HG03575 (cell line): ENCODE measurements at regions not wholly inside any gene's neighbourhood (a gene's known extent, or its start where the extent isn't known, plus 50 kb on each side); places are given as distances from the start of the nearest gene placed in this dataset.

Experiments used
- ATAC-seq: cut with Tn5 transposase; IDR thresholded peaks from one replicate; pipeline ENCODE4 v1.9.1; 2021; ENCODE audit not compliant: unreplicated experiment, insufficient number of reproducible peaks, low FRiP score; ENCODE audit errors: extremely low read depth

DNA sequence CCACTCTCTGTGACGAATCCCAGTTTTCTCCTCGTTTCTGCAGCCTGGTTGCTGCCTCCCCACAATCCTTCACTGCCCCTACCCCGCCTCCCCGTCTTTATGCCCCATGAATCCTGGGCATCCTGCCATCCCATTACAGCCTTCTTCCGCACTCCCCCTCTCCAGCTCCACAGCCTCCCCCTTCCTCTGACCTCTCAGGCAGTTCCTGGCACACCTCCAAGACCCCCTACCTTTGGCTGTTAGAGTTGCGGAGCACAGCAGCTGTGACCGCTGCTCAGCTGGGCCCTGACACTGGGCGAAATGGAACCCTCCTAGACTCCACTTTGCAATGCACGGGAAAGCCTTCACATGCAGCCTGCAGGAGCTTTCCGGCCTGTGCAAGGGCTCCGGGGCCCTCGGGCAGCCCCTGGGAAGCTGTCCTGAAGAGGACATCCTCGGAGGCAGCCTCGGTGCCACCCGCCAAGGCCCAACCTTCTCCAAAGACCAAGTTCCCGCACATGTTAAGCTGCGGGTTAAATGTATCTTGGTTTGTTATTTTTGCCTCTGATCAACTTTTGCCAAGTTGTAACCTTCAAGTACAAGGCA, 400.7 kb upstream of the MKI67 start:
- no peak for ATAC-seq

DNA sequence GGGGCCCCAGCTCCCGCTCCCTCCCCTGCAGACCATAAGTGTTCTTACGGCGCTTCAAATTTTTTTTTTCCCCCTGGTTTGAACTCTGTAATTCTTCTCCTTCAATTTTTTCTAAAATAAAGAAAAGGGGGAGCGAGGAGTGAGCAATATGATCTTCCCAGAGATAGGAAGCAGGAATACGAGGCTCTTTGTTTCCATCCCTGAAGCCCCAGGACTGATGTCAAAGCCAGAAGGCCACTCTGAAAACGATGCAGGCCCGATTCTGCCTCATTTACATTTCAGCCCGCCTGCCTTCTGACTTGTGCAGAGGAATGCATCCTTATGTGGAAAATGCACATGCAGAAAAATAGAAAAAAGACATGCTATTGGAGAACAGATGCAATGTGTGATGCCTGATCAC, 401.5 kb upstream of the MKI67 start:
- no peak for ATAC-seq

DNA sequence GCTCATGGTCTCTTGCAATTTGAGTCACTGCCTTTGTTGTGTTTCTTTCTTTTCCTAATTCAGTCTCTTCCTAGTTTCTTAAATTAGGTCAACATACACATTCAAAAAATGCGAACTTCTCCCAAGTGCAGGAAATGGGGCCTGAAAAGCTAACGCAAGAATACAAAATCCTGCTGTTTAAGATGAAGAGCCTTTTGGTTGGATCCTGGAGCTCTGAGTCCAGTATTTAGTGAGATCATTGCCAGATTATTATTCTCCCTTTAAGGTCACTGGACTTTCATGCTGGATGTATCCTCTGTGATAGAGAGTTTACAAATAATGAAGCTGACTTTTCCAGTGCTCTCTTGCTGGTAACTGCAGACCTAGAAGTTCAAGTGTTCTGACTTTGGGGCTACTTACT, 401.9 kb upstream of the MKI67 start:
- no peak for ATAC-seq

DNA sequence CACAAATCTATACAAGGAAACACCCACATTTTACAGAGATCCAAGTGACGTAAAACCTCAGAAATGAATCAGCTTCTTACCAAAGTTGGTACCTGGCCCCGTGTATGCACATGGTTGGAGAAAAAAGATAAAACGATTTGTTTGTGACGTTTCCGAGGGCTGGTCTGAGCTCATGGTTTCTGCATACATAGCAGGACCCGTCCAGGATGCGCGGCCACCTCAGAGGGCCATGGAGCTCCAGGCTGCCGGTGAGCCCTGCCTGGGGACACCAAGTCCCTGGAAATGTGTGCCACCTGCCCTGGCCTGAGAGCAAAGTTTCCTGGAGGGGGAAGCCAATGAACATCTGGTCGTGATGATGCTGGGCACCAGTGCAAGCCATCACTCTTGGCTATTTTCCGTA, 402.6 kb upstream of the MKI67 start:
- ATAC-seq: no peak

DNA sequence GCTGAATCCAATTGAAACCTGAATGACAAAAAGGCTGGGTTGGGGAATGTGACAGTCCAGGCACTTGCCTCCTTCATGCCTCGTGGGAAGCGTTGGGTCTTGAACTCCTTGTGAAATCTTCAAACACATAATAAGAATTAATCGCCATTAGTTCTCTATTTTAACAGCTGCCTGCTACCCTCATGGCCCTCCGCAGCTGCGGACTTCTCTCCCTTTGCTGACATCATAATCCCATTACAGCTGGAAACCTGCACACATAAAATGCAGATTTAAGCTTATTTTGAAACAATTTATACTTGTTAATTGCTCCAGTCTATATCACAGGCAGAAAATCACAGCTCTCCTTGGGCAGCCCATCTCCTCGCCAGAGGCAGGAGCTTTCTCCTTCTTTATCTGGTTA, 403.0 kb upstream of the MKI67 start:
- no peak for ATAC-seq

DNA sequence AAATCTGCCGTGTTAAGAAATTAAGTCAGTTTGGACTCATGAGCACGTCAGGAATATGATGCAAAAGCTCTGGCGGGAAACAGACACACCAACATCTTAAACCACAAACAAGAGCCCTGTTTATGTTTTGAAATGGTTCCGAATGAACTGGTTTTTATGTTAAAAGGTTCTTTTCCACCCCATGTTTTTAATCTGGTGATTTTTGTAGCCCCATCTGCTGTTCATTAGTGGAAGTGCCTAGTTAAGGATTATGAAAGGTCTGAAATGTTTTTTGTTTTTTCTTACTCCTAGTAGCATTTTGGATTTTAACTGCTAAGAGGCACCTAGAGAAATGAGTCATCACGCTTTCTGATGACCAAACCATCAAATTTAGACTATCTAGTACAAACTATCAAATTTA, 404.1 kb upstream of the MKI67 start:
- ATAC-seq: no peak

DNA sequence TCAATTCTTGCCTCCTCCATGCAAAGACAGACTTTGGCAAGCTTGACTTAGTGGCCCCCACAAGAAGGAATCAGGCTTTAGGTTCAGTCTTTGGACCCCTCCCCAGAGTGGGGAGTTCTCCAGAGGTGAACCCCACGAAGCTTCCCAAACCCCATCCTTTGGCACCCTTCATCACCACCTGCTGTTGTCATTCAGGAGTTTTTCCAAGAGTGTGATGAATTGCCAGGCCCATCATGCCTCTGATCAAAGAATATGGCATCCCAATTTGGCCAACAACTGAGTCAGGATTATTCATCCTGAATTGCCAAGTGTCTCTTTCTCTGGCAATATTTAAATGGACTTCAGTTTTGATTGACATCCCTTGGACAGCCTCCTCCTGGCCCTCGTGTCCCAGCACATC, 404.7 kb upstream of the MKI67 start:
- ATAC-seq: no peak

DNA sequence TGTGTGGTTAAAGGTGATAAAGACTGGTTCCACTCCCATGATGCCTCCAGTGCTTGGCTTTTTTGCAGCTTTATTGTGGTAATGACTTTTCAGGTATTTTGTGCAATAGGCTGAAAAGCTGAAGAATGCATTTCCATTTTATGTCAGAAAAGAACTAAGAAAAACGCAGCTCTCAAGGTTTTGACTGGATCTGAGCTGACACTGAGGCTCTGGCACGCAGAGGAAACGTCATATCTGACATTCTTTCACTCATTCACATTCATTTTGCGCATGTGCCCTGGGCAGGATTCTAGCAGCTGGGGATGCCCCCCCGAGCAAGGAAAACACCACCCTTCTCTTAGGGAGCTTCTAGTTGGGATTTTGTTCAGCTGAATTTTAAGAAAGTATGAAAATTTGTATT, 408.5 kb upstream of the MKI67 start:
- no peak for ATAC-seq

DNA sequence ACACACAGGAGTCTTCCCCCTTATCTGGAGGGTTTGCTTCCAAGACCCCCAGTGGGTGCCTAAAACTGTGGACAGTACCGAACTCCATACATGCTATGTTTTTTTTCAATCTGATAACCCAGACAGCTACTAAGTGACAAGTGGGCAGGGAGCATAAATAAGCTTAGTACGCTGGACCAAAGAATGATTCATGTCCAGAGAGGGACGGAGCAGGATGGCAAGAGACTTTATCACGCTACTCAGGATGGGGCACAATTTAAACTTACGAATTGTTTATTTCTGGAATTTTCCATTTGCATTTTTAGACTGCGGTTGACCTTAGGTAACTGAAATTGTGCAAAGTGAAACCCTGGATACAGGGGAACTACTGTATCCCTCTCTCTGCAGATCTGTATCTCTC, 410.0 kb upstream of the MKI67 start:
- ATAC-seq: no peak

DNA sequence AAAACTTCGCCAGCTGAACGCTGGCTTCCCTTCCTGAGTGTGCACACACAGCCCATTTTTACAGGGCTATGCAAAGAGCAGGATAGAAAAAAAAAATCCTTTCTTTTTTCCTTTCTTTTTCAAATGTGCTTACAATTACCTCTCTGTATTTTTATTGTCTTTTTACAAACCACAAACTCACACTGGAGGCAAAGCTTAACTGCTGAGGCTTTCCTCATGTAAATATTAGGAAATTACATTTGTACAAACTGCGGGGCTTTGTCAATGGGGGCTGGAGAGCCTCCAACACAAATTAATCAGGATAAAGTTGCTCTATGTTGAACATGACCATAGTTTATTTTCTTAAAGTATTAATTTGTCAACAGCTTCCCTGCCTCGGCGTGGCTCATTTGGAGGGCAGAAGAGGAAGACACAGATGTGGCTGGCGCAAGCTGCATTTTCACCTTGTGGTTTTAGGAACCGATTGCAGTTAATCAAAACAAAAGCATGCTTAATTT, 411.7 kb upstream of the MKI67 start:
- ATAC-seq: no peak

DNA sequence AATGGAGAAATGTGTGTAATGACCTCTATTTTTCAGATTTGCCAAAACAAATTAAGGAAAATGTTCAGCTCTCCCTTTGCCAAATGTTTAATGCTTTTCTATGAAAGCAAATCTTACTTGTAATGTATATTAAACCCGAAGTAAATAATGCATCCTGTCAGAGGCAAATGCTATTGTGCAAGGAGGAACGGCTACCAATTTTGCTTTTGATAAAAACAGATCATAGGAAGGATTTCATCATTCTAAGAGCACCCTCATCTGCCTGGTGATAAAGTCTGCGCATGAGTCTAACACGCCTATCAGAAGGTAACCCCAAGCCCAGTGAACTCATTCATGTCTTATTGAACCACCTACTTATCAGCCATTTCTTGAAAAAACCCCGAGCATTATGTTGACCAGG, 412.4 kb upstream of the MKI67 start:
- ATAC-seq: no peak

DNA sequence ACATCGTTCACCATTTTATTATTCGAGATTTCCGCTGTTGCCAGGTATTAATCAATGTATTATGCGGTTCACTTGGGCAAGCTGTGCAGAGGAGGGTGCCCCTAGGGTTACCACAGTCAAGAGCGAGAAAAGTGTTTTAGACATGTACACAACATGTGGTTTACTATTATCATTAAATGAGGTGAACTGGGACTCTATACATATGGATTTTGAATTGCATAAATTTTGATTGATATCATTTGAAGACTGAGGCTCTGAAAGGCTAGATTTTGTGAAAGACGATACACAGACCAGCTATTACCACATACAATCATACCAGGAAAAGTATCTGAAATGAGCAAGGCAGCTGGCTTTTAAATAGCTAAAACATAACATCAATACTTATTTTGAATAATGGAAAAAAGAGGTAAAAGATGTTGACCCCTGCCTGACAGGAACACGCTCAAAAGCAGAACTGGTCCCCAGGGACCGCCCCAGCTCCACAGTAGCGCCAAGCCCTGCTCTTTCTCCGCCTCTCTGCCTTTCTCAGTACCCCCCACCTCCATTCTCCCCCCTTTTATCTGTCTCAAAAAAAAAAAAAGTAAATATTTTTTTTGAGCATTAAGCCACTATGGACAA, 413.4 kb upstream of the MKI67 start:
- no peak for ATAC-seq

DNA sequence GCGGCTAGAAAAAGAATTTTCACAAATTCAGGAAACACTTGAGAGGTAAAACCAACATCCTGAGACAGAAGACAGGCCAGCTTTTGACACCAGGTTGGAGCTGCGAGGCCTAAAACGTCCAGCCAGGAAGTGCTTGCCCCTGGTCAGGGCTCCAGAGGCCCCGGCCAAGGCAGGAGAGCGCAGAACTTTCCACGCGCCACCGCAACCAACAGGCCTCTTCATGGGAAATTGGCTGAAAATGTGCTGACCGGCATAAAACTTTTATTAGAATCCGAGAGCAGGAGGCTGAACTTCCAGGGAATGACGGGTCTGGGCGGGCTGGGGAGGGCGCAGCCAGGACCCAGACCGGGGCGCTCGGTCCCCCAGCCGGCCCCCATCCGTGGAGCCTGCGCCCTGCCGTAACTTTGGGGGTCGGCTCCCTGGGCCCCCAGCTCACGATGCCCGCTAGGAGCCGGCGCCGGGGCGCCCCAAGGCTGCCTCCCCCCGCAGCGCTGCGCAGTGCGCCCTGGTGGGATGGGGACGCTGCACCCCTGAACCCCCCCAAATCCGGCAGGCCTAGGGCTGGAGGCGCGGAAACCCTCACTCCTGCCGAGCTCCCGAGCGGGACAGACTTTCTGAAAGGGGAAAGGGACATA, 414.0 kb upstream of the MKI67 start:
- no peak for ATAC-seq

DNA sequence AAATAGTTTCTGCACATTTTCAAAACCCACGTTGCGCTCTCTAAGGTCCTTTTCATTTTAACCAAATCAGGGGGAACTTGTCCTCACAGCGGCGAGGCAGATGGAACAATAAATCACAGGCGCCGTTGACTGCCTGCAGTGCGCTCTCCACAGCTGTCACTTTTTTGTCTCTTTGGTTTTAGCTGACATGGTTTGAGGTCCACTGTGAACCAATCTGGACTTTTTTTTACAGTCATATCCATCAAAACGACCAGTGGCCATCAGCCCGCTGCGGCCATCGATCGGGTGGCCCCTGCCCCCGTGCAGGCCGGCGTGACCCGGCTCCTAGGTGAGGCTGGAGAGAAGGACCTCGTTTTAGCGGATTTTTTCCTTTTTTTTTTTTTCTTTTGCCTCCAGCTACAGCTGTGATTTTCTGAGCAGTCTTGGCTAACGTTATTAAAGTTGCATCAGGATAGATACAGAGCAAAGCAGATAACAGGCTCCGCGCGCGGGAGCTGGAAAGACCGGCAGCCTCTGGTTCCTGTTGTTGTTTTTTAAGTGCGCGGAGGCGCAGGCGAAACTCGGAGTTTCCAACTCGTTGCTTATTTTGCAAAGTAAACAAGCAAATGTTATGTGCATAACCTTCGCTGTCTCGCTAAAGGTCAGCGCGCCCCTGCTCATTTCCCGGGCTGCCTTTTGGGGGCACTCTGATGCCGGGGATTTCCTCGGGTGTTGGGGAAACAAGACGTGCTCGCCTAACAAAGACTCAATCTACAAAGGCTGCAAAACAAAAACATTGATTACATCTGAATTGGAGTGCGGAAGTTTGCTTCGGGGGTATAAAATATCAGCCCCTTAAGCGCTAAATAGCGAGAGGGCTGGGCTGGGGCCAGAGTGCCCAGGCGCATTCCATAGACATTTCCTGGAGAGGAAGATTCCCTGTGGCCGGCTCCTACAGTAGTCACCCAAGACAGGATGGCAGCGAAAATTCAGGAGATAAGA, 414.8 kb upstream of the MKI67 start:
- ATAC-seq: no peak

DNA sequence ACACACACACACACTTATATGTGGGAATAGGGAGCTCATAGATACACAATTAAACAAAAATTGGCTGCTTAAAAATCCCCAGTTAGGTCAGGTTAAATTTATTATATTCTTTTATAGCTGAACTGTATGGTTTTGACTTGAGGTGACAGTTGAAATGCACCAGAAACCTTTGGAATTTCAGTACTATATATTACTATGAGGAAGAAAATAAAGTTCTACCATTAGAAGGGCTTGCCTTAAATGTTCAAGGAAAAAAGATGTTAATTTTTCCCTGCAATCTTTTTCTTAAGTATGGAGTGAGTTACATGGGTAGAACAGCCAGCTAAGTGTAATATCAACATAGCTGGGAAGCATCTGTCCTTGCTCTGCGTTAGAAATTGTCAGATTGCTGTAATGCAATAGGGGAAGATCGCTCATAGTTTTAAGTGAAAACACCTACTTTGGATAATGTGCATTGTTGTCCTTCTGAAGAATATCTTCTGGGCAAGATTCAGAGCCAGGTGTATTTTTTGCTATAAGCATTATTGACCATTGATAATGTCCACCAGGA, 415.8 kb upstream of the MKI67 start:
- ATAC-seq: no peak

DNA sequence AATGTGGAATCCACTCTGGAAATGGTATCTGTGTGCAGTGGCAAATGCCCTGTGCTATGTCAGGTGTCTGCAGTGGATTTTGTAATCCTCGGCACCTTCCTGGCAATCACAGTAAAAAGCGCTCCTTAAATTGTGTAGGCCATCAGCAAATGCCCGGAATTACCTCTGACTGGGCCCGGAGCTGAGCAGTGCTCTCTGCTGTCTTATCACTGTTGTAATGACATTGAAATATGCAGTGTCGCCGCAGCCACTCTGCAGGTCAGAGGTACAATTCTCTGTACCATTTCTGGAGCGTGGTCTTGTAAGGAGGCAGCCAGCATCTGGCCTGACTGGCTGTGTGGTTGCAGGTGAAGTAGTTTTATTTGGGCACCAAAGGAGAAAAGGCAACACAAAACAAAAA, 416.4 kb upstream of the MKI67 start:
- ATAC-seq: no peak

DNA sequence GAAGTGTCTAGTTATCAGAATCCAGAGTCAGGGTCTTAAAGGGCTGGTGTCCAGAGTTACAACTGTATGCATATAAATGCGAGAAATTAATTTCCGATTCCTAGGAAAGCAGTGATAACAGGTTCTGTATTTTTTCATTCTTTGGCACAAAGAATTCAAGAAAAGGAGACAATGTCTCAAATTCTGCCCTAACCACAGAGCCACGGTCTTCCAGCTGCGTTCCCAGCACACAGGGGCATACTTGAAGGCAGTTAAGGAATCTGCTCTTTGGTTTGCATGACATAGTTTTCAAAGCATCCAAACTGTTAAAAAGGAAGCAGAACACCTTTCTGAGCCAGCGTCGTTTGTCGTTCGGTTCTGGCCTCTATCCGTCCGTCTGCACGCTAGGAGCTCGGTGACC, 416.9 kb upstream of the MKI67 start:
- ATAC-seq: no peak

DNA sequence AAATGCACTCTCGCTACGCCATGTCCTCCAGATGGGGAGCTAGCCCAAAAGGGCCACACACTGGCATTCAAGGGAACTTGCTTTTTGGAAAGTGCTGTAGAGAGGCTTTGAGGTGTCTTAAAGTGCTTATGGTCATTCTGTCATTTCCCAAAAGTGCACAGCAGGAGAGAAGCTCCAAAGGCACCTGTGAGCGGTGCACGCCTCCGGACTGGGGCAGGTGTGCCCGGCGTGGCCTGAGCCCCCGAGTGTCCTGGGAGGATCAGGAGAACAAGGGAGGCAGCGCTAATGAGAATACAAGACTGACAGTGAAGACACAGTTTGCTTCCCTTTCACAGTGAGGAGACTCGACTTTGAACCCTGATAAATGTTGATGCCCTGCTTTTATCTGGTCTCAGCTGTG, 419.0 kb upstream of the MKI67 start:
- ATAC-seq: no peak

DNA sequence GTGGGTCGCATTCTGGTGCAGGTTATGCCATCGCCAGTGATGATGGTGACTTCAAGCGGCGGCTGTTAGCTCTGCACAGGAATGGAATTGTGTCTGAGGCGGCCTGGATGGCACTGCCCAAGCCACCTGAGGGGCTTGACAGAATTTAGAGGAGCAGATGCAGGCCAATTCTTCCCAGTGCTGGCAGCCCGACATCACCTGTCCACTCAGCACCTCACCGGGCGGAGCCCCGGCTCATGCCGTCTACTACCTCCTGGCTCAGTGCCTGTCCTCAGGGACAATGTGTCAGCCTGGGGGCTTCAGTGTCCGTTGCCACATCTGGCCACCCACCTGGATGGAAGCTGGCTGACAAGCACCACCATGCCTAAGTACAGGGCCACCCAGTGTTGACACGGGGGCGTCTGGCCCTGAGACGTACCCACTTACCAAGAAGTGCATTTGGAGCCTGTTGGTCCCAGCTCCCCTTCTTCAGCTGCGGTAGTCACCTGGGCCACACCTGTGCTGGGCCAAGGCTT, 420.5 kb upstream of the MKI67 start:
- ATAC-seq: no peak
